Peyer's patch (tissue), 4 donors: ENCODE measurements at regions not wholly inside any gene's neighbourhood (a gene's known extent, or its start where the extent isn't known, plus 50 kb on each side); places are given as distances from the start of the nearest gene placed in this dataset.

ENCODE experiments used
- CTCF ChIP-seq, 6 experiments: fragments of 450-650 bp in 4 of 6; fragments of 200-600 bp in 2 of 6; sonication (generic) in 1 of 6; IDR thresholded peaks; one replicate each; pipeline ENCODE4 v1.5.1; 2017 to 2019; ENCODE audit warnings: antibody characterized with exemption in 6 of 6, mild to moderate bottlenecking in 3 of 6, moderate library complexity in 1 of 6
- POLR2A ChIP-seq, 2 donors: fragments of 450-650 bp; IDR thresholded peaks; one replicate each; pipeline ENCODE4 v1.5.1; 2017; ENCODE audit warnings: antibody characterized with exemption in 2 of 2, mild to moderate bottlenecking in 2 of 2, moderate library complexity in 2 of 2

GRCh38 chr15:47037003-47037402 lies 680.3 kb upstream of the SEMA6D start:
- TF ChIP-seq CTCF (IDR thresholded peaks at IDR 0.05): no peak
- no peak for TF ChIP-seq POLR2A (IDR thresholded peaks at IDR 0.05)
